ENCODE measurements at regions not wholly inside any gene's neighbourhood (a gene's known extent, or its start where the extent isn't known, plus 50 kb on each side); places are given as distances from the start of the nearest gene placed in this dataset.

DNA sequence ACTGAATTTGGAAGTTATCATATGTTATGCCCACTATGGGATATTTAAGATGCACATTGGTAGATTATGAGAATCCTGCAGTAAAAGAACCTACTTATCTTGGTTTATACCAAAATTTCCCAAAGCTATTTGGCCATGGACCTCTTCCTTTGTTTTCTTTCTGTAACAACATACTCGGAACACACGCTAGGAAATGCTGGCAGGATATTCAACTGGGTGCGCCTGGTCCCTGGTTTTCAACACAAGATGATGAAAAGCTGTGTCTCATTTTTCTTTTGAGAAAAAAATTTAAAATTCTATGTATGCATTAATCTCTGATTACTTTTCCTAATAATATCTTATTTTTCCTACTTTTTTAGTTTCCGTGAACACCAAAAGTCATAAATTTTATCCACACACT is 128.5 kb upstream of the NRP1 start:
- no peak for DNase-seq (ENCODE audit: low spot score)
- TF ChIP-seq, protein P1, sequence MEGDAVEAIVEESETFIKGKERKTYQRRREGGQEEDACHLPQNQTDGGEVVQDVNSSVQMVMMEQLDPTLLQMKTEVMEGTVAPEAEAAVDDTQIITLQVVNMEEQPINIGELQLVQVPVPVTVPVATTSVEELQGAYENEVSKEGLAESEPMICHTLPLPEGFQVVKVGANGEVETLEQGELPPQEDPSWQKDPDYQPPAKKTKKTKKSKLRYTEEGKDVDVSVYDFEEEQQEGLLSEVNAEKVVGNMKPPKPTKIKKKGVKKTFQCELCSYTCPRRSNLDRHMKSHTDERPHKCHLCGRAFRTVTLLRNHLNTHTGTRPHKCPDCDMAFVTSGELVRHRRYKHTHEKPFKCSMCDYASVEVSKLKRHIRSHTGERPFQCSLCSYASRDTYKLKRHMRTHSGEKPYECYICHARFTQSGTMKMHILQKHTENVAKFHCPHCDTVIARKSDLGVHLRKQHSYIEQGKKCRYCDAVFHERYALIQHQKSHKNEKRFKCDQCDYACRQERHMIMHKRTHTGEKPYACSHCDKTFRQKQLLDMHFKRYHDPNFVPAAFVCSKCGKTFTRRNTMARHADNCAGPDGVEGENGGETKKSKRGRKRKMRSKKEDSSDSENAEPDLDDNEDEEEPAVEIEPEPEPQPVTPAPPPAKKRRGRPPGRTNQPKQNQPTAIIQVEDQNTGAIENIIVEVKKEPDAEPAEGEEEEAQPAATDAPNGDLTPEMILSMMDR (IDR thresholded peaks at IDR 0.05) = no peak
- peaks cover 0 to 17% of the 10 kb centered on the region in 2 donors for H3K4me1 ChIP-seq
- H3K9me3 ChIP-seq = no peaks in the 10 kb centered on the region
- H3K27me3 ChIP-seq = no peaks in the 10 kb centered on the region
- H3K36me3 ChIP-seq = no peaks in the 10 kb centered on the region
- H3K4me3 ChIP-seq = no peak overlapping the region
- H3K27ac ChIP-seq = no peak overlapping the region

DNA sequence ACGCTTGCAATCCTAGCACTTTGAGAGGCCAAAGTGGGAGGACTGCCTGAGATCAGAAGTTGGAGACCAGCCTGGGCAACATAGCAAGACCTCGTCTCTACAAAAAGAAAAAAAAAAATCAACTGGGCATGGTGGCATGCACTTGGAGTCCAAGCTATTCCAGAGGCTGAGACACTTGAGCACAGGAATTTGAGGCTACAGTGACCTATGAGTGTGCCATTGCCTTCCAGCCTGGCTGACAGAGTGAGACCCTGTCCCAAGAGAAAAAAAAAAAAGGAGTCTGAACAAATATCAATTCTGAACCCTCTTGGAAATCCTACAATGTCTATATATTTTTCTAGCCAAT is 126.8 kb upstream of the NRP1 start:
- Histone ChIP-seq H3K4me1 (peaks cover 0 to 17% of the 10 kb centered on the region in 2 donors), H3K27me3 (no peaks in the 10 kb centered on the region), H3K9me3 (no peaks in the 10 kb centered on the region), H3K4me3 (no peak overlapping the region), H3K27ac (peak overlapping the region in 1 of 2 donors; percentile 83), H3K36me3 (no peaks in the 10 kb centered on the region)
- DNase-seq (ENCODE audit: low spot score) = no peak
- TF ChIP-seq, protein P1 (IDR thresholded peaks at IDR 0.05) = no peak

DNA sequence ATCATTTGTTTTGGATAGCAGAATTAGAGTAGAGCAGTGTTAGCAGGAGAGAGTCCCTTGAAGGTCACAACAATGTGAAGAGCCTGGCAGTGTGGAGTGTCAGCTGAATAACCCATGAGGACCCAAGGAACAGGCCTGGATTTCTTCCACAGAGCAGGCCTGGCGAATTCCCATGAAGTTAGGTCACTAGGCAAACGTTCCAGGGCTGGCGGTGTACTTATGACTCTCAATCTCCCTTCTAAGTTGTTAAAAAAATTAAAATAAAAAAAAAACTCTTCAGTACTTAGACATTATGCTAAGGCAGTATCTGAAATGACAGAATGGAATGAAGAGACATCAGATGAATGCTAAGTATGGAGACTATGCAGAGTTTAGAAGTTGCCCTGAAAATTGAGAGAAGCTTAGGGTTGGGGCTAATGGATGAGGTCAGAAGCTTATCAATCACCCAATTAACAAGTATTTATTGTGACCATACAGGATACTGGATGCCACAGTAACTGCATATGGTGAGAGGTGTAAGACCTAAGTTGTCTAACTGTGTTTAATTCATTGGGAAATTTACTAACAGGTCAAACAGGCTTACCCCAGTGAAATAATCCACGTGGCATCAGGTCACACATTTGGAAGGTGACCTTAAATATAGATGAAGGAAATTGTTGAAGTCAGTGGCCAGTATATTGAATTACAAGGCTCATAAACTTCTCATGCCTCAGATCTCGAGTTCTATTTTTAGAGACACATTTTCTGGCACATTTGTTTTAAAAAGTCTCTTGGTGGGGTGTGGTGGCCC is 126.2 kb upstream of the NRP1 start:
- Histone ChIP-seq H3K4me1 (peaks cover 0 to 17% of the 10 kb centered on the region in 2 donors), H3K27ac (peak overlapping the region; percentile 41 to 83), H3K4me3 (no peak overlapping the region), H3K36me3 (no peaks in the 10 kb centered on the region), H3K9me3 (no peaks in the 10 kb centered on the region), H3K27me3 (no peaks in the 10 kb centered on the region)
- TF ChIP-seq, protein P1 (IDR thresholded peaks at IDR 0.05) = no peak
- DNase-seq (ENCODE audit: low spot score) = peak; percentile 68

DNA sequence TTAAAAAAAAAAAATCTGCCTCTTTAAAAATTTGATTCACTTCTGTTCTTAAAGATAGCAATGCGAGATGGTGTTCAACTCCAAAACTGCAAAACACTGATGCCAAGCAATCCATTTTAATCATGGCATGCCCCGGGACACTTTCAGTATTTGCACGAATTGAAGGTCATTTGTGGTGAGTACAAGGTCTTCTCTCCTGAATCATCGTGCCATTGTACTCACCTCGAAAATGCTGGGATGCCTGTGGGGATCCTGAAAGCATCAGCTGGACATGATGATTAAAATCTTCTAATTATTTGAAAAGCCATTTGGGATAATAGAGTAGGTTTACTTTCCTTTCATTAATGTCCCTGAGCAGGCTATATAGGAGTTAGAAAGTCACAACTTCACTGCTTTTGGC is 125.1 kb upstream of the NRP1 start:
- Histone ChIP-seq H3K27ac (peak overlapping the region in 1 of 2 donors; percentile 83), H3K27me3 (no peaks in the 10 kb centered on the region), H3K4me1 (peaks cover 0 to 17% of the 10 kb centered on the region in 2 donors), H3K36me3 (no peaks in the 10 kb centered on the region), H3K4me3 (no peak overlapping the region), H3K9me3 (no peaks in the 10 kb centered on the region)
- TF ChIP-seq, protein P1 (IDR thresholded peaks at IDR 0.05) = no peak
- DNase-seq (ENCODE audit: low spot score) = no peak

DNA sequence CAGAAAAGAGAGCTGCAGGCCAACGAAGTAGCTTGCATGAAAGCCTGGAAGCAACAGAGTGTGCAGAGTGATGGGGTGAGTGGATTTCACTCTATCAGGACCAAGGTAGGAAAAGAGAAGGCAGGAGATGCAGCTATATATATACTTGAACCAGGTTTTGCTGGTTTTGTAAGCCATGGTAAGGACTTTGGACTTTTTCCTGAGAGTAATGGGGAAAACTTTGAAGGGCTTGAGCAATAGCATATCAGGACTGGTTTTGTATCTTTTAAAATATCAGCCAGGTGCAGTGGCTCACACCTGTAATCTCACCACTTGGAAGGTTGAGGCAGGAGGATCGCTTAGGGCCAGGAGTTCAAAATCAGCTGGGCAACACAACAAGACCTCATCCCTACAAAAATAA is 120.6 kb upstream of the NRP1 start:
- H3K4me1 ChIP-seq = peaks cover 0 to under 1% of the 10 kb centered on the region in 2 donors
- H3K9me3 ChIP-seq = peaks cover 0 to 10% of the 10 kb centered on the region in 2 donors
- DNase-seq (ENCODE audit: low spot score) = no peak
- no peaks in the 10 kb centered on the region for H3K36me3 ChIP-seq
- no peak overlapping the region for H3K27ac ChIP-seq
- H3K4me3 ChIP-seq = no peak overlapping the region
- H3K27me3 ChIP-seq = no peaks in the 10 kb centered on the region
- TF ChIP-seq, protein P1 (IDR thresholded peaks at IDR 0.05) = no peak

DNA sequence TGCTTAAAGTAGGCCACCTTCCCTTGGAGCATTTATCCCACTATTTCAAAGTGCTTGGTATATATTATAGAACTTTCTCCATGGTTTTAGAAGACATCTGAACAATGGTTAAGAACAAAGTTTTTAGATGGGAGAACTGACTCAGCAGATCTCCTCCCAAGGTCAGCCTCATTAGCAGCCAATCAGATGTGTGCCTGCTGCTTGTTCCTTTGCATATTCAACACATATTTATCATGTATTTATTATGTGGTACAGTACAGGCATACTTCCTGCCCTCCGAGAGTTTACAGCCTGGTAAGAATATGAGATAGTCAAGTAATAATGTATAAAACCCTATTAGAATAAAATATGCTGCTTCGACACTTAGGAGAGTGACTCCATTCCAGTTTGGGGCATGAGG is 120.1 kb upstream of the NRP1 start:
- Histone ChIP-seq H3K4me1 (no peaks in the 10 kb centered on the region), H3K36me3 (no peaks in the 10 kb centered on the region), H3K9me3 (peaks cover 0 to 10% of the 10 kb centered on the region in 2 donors), H3K27me3 (no peaks in the 10 kb centered on the region), H3K27ac (no peak overlapping the region), H3K4me3 (no peak overlapping the region)
- TF ChIP-seq, protein P1 (IDR thresholded peaks at IDR 0.05) = no peak
- DNase-seq (ENCODE audit: low spot score) = no peak

Data from right atrium auricular region (tissue), 2 donors.